GM23248 (cell line): ENCODE measurements at regions not wholly inside any gene's neighbourhood (a gene's known extent, or its start where the extent isn't known, plus 50 kb on each side); places are given as distances from the start of the nearest gene placed in this dataset.

Experiments used
- DNase-seq: peaks from one replicate; pipeline ENCODE4 v3.0.0-alpha.2; 2015
- H2AFZ ChIP-seq: fragments of 200-600 bp; sonication (generic); 2 replicates; pipeline ENCODE4 v1.6.1; 2016; ENCODE audit warnings: antibody characterized with exemption
- H3F3A ChIP-seq: fragments of 200-600 bp; sonication (generic); 2 replicates; pipeline ENCODE4 v1.6.1; 2016; ENCODE audit warnings: mild to moderate bottlenecking, antibody characterized with exemption, mixed run types; ENCODE audit not compliant: insufficient read depth
- H3K27ac ChIP-seq: fragments of 200-600 bp; sonication (generic); 2 replicates; pipeline ENCODE4 v1.5.1; 2016; ENCODE audit warnings: mild to moderate bottlenecking
- H3K27me3 ChIP-seq: fragments of 200-600 bp; sonication (generic); replicated peaks from 2 replicates; pipeline ENCODE4 v1.6.1; 2016; ENCODE audit warnings: mild to moderate bottlenecking; ENCODE audit not compliant: insufficient read depth
- H3K36me3 ChIP-seq: fragments of 200-600 bp; sonication (generic); 2 replicates; pipeline ENCODE4 v1.6.1; 2016; ENCODE audit warnings: low read depth, mild to moderate bottlenecking
- H3K4me1 ChIP-seq: fragments of 200-600 bp; sonication (generic); 2 replicates; pipeline ENCODE4 v1.6.1; 2016; ENCODE audit warnings: mild to moderate bottlenecking; ENCODE audit not compliant: insufficient read depth
- H3K4me2 ChIP-seq: fragments of 200-600 bp; sonication (generic); one replicate; pipeline ENCODE4 v1.6.1; 2016; ENCODE audit warnings: mild to moderate bottlenecking; ENCODE audit not compliant: unreplicated experiment
- H3K4me3 ChIP-seq: fragments of 200-600 bp; sonication (generic); 2 replicates; pipeline ENCODE4 v1.5.1; 2016; ENCODE audit warnings: mild to moderate bottlenecking
- H3K79me2 ChIP-seq: fragments of 200-600 bp; sonication (generic); 2 replicates; pipeline ENCODE4 v1.6.1; 2016; ENCODE audit warnings: mild to moderate bottlenecking; ENCODE audit not compliant: insufficient read depth
- H3K9ac ChIP-seq: fragments of 200-600 bp; sonication (generic); 2 replicates; pipeline ENCODE4 v1.6.1; 2016; ENCODE audit warnings: mild to moderate bottlenecking
- H3K9me2 ChIP-seq: fragments of 200-600 bp; sonication (generic); 2 replicates; pipeline ENCODE4 v1.6.1; 2016; ENCODE audit warnings: mixed run types, mild to moderate bottlenecking, moderate library complexity; ENCODE audit not compliant: insufficient read depth
- H3K9me3 ChIP-seq: fragments of 200-600 bp; sonication (generic); one replicate; pipeline ENCODE4 v1.6.1; 2017; ENCODE audit warnings: low read depth
- H4K20me1 ChIP-seq: fragments of 200-600 bp; sonication (generic); 2 replicates; pipeline ENCODE4 v1.6.0; 2016; ENCODE audit not compliant: insufficient read depth
- EZH2 ChIP-seq: fragments of 200-600 bp; sonication (generic); IDR thresholded peaks from 2 replicates; pipeline ENCODE4 v1.6.1; 2018; ENCODE audit warnings: antibody characterized with exemption, mild to moderate bottlenecking; ENCODE audit not compliant: insufficient read depth, poor library complexity, severe bottlenecking
- EZH2phosphoT487 ChIP-seq: fragments of 200-600 bp; sonication (generic); IDR thresholded peaks from 2 replicates; pipeline ENCODE4 v1.6.1; 2018; ENCODE audit warnings: antibody characterized with exemption, moderate library complexity, mild to moderate bottlenecking, low read depth; ENCODE audit not compliant: insufficient read depth
- WGBS, 2 experiments: methylation state at CpG; one replicate each; pipeline ENCODE4 v1.1.6; 2015 to 2017; ENCODE audit warnings: low lambda C conversion rate in 2 of 2, low coverage in 1 of 2; ENCODE audit errors: missing lambda C conversion rate in 2 of 2; 5-methylcytosine and 5-hydroxymethylcytosine counted together
- in situ Hi-C: fragments of 300-500 bp; cut with MboI; formaldehyde crosslinking; loops from 2 replicates; pipeline ENCODE4 v1.15.0; 2020

DNA sequence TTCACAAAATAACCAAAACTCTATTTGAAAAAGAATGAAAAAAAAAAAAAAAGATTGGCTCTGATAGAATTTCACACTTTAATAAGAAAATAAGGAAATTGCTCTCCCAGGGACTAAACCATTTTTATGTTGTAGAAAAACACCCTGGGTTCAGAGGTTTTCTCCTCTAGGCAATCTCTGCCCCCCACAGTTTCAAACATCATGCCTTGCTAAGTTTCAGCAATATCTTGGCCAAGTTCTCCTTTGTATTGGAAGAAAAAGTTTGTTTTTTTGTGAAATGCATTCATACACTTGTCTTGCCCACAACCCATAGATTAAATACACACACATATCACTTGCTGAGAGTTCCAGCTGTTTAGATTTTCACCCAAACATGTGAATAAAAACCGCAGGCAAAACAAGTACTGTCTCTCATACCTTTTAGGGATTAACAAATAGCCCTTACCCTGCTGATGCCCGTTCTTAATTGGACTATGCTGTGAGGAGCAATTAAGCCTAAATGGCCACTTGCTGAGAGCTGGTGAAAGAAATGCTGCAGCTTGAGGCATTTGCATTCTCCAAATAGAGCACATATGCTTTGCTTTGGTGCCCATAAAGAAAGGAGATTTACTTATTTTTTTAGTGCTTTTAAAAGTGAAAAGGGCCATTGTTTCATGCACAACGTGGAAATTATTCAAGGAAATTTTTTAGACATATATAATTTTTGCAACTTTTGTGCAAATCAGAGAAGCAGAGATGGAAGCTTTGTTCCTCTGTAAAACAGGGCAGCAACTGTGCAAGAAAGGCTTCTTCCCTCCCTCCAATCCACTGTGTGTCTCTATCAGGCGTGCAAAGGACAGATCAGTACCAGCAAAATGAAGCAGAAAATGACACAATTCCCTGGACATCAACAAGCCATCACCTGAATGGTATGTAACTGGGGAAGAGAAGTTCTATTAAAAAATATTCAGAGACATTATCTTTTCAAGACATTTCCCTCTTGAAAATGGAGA is 262.4 kb upstream of the KIF2A start:
- TF ChIP-seq EZH2 (no peak), EZH2phosphoT487 (no peak)
- H3K27ac ChIP-seq = no peak overlapping the region
- H2AFZ ChIP-seq = no peak overlapping the region
- in situ Hi-C loops = no loop called here
- no peaks in the 10 kb centered on the region for H3K9me3 ChIP-seq
- no peak overlapping the region for H3K9ac ChIP-seq
- H3K36me3 ChIP-seq = no peaks in the 10 kb centered on the region
- no peak overlapping the region for H3K4me3 ChIP-seq
- H3K4me2 ChIP-seq = no peak overlapping the region
- H3K9me2 ChIP-seq = no peaks in the 10 kb centered on the region
- H3K79me2 ChIP-seq = no peaks in the 10 kb centered on the region
- WGBS, 2 experiments = 1 to 2% methylated on average over 4 of the region's 4 CpGs
- H3K27me3 ChIP-seq = 0 out of 2 replicates have a peak, but pooled peaks cover 6% of the 10 kb centered on the region
- no peaks in the 10 kb centered on the region for H3K4me1 ChIP-seq
- no peaks in the 10 kb centered on the region for H3F3A ChIP-seq
- no peaks in the 10 kb centered on the region for H4K20me1 ChIP-seq
- no peak for DNase-seq

DNA sequence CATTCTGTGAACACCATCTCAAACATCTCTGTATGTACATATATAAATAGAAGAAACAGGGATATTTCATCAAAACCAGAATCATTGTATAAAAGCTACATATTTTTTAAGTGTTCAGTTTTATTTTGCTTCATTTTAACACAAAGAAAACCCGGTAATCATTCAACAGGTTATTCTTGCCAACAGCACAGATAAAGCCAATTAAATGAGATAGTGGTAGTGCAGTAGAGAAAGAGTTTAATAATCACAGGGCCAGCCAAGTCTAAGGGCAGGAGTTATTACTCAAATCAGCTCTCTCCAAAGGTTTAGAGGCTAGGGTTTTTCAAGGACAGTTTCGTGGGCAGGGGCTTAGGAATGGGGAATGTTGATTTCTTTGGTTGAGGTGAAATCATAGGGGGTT is 261.0 kb upstream of the KIF2A start:
- Histone ChIP-seq H3K36me3 (no peaks in the 10 kb centered on the region), H3K9me2 (no peaks in the 10 kb centered on the region), H4K20me1 (no peaks in the 10 kb centered on the region), H2AFZ (no peak overlapping the region), H3F3A (no peaks in the 10 kb centered on the region), H3K9ac (no peak overlapping the region), H3K27ac (no peak overlapping the region), H3K4me3 (no peak overlapping the region), H3K4me2 (no peak overlapping the region), H3K9me3 (no peaks in the 10 kb centered on the region), H3K4me1 (no peaks in the 10 kb centered on the region), H3K79me2 (no peaks in the 10 kb centered on the region), H3K27me3 (0 out of 2 replicates have a peak, but pooled peaks cover 6% of the 10 kb centered on the region)
- in situ Hi-C loops = no loop called here
- TF ChIP-seq EZH2 (no peak), EZH2phosphoT487 (no peak)
- WGBS, 2 experiments = 15 to 21% methylated on average over 2 of the region's 2 CpGs
- DNase-seq = no peak

DNA sequence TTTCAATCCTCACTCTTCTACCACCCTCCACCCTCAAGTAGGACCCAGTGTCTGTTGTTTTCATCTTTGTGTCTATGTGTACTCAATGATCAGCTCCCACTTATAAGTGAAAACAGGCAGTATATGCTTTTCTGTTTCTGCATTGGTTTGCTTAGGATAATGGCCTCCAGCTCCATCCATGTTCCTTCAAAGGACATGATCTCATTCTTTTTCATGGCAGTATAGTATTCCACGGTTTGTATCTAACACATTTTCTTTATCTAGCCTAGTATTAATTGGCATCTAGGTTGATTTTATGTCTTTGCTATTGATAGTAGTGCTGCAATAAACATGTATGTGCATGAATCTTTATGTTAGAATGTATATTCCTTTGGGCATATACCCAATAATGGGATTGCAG is 259.8 kb upstream of the KIF2A start:
- Histone ChIP-seq H4K20me1 (no peaks in the 10 kb centered on the region), H3K9me2 (no peaks in the 10 kb centered on the region), H3F3A (no peaks in the 10 kb centered on the region), H3K79me2 (no peaks in the 10 kb centered on the region), H2AFZ (no peak overlapping the region), H3K9ac (no peak overlapping the region), H3K27me3 (0 out of 2 replicates have a peak, but pooled peaks cover 2% of the 10 kb centered on the region), H3K27ac (no peak overlapping the region), H3K4me1 (no peaks in the 10 kb centered on the region), H3K4me2 (no peak overlapping the region), H3K4me3 (no peak overlapping the region), H3K9me3 (no peaks in the 10 kb centered on the region), H3K36me3 (no peaks in the 10 kb centered on the region)
- 8 to 19% methylated on average over 1 of the region's 1 CpG for WGBS, 2 experiments
- no peak for DNase-seq
- in situ Hi-C loops = no loop called here
- TF ChIP-seq EZH2 = no peak
- no peak for TF ChIP-seq EZH2phosphoT487

DNA sequence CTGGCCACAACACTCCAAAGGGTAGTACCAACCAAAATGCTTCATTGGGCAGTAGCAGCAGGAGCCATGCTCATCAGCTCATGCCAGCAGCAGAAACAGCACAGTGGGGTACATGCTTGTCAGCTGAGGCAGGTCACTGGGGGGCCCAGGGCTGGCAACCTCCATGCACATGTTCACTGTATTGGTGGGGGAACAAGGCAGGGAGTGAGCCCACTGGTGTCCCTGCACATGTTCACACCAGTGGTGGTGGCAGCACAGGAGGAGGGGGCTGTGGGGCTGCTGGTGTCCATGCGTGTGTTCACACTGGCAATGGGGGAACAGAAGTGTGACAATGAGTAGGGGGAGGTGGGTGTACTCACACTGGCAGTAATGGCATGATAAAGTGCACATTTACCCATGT is 254.3 kb upstream of the KIF2A start:
- Histone ChIP-seq H4K20me1 (no peaks in the 10 kb centered on the region), H3K27me3 (no peaks in the 10 kb centered on the region)

More for the DNA sequence above, 254.3 kb upstream of the KIF2A start:
- Histone ChIP-seq H3K4me1 (no peaks in the 10 kb centered on the region), H3K9me3 (no peaks in the 10 kb centered on the region), H3K9me2 (no peaks in the 10 kb centered on the region), H3K9ac (no peak overlapping the region), H2AFZ (no peak overlapping the region), H3K4me3 (no peak overlapping the region), H3K4me2 (no peak overlapping the region), H3K79me2 (no peaks in the 10 kb centered on the region), H3K27ac (no peak overlapping the region), H3F3A (no peaks in the 10 kb centered on the region), H3K36me3 (no peaks in the 10 kb centered on the region)
- no peak for TF ChIP-seq EZH2
- TF ChIP-seq EZH2phosphoT487 = no peak
- no peak for DNase-seq
- in situ Hi-C loops = no loop called here
- whole genome bisulfite sequencing, 2 experiments = 19 to 30% methylated on average over 1 of the region's 1 CpG
